GM12872 (cell line): ENCODE measurements at regions not wholly inside any gene's neighbourhood (a gene's known extent, or its start where the extent isn't known, plus 50 kb on each side); places are given as distances from the start of the nearest gene placed in this dataset.

ENCODE experiments used
- TF ChIP-seq, protein P1 (sequence below): IDR thresholded peaks from 3 replicates; pipeline ENCODE4 v1.5.1; 2011; ENCODE audit warnings: low read depth, mild to moderate bottlenecking, low read length, moderate library complexity; ENCODE audit not compliant: insufficient read depth

DNA sequence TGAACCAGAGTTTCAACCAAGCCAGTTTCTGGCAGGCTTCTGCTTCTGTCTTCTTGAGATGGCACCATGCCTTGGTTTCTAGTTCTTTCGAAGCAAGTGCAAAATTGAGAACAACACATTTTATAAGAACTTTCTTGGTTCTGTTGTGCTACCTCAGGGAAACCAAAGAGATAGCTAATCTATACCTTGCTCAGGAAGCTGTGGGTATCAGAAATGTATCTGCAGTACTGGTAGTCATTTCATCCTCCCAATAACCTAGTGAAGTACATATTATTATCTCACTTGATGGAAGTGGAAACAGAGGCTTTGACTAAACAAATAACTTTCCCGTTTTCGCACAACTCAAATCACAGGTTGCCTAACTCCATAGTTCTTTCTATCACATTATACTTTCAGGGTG, 246.6 kb downstream of the ENC1 start:
- TF ChIP-seq, protein P1, sequence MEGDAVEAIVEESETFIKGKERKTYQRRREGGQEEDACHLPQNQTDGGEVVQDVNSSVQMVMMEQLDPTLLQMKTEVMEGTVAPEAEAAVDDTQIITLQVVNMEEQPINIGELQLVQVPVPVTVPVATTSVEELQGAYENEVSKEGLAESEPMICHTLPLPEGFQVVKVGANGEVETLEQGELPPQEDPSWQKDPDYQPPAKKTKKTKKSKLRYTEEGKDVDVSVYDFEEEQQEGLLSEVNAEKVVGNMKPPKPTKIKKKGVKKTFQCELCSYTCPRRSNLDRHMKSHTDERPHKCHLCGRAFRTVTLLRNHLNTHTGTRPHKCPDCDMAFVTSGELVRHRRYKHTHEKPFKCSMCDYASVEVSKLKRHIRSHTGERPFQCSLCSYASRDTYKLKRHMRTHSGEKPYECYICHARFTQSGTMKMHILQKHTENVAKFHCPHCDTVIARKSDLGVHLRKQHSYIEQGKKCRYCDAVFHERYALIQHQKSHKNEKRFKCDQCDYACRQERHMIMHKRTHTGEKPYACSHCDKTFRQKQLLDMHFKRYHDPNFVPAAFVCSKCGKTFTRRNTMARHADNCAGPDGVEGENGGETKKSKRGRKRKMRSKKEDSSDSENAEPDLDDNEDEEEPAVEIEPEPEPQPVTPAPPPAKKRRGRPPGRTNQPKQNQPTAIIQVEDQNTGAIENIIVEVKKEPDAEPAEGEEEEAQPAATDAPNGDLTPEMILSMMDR: no peak

DNA sequence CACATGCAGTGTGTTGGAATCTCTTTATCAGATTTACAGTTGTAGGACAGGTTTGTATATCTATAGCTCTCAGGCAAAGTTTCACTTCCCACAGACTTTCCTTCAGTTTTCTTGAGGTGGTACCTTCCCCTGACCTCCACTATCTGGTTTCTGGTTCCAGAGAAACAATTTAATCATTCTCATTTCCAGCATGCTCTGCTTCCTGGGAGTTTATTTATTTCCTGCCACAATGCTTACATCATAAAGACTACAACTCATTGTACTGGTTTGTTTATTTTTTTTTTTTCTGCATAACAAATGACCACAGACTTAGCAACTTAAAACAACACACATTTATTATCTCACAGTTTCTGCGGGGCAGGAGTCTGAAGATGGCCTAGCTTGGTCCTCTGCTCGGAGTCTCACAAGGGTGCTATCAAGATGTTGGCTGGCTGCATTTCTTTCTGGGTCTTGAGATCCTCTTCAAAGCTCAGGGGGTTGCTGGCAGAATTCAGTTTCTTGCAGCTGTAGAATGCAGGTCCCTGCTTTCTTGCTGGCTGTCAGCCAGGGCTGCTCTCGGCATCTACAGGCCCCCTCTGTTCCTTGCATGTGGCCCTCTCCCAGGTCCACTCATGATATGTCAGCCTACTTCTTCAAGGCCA, 247.7 kb downstream of the ENC1 start:
- TF ChIP-seq, protein P1: no peak

DNA sequence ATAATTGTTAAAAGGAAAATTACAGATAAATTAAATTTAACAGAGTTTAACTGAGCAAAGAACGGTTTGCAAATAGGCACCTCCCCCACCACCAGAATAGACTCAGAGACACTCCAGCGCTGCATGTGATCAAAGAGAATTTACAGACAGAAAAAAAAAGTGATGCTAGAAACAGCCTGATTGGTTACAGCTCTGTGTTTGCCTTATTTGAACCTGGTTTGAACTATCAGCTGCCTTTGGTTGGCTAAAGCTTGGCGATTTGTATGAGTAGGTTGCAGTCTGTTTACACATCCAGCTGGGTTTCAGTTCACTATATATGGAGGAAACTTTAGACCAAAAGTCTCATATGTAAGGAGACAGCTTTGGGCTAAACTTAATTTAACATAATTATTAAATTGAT, 249.1 kb downstream of the ENC1 start:
- TF ChIP-seq, protein P1: no peak

DNA sequence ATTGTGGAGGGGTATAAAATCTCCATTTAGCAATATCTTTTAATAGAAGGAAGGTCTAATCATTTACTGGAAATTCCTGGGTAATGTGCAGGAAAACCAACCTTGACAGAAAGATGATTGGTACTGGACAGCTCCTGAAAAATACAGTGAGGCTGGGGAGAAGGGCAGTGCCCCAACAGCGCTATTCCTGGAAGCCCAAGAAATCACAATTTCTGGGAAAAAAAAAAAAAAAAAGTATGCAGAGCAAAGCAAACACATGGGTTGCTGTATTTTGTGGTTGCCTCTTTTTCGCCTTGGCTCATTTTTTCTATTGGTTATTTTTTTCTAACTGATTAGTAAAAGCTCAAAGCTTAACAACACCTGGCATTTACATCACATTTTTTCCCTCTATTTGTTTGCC, 249.7 kb downstream of the ENC1 start:
- TF ChIP-seq, protein P1: no peak

DNA sequence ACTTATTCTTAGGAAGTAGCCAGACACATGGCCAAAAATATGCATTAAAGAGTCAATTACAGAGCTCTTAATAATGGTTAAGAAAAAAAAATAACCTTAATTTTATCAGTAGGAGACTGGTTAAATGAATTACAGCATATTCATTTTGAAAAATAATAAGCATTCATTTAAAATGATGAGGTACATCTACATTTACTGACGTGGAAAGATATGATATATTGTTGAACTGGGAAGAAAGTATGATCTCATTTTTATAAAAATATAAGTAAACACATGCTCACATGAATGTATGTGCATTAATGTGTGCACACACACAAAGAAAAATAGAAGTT, 250.3 kb downstream of the ENC1 start:
- TF ChIP-seq, protein P1: no peak

DNA sequence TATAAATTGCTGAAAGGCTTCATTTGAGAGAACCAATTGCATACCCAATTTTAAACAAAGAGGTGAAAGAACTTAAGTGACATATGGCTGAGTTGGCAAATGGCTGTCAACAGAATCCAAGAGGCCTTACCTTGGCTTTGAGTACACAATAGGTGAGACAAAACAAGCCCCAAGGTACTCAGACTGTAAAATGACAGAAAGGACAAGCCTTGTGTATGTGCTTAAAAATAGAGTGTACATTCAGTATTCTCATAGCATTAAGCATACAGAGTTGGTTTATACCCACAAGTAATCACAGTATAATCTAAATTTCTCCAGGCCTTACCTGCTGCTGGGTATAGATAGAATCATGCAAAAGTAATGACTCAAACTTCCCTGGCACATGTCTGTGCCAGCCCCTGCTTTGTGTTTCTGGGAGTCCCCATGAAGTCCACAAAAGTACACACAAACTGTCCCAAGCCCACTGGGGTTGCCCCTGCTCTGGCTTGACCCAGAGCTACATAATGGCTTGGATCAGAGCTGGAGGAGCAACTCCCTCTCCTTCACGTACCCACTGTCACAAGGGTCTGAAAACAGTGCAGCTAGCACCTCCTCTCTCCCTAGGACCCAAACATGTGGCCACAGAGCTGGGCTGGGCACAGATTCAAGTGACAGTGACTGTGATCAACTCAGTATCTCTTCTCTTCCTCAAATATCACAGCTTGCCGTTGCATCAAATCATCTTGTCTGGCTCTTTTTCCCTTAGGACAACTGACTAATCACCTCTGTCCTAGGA, 250.8 kb downstream of the ENC1 start:
- TF ChIP-seq, protein P1: no peak

DNA sequence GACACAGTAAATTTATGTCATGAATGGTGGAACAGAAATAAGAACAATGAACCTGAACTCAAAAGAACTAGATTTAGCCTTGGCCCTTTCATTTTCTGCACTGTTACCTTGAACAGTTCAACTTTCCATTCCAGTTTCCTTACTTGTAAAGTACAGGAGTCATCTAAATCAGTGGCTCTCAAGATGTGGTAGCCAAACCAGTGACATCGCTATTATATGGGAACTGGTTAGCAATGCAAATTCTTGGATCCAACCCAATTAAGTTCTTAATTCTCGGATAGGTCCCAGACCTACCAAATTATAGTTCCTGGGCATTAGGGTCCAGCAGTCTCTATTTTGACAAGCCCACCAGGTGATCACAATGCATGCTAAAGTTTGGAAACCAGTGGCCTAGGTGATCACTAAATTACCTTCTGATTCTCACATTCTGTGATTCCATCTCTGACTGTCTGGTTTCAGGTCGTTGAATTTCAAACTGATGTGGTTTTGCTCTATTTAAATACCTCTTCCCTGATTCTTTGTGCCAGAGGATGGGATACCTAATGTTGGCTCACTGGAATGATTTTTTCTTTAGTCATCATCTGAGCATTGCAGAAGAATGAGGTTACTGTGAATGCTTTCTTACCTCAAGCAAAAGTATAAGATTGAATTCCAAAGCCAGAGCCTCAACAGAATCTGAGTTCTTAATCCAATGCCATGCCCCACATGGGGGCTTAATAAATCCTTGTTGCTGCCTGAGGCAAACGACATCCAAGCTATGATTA, 253.8 kb downstream of the ENC1 start:
- TF ChIP-seq, protein P1: no peak
